Superior temporal gyrus (tissue), 1 donor: ENCODE measurements at regions not wholly inside any gene's neighbourhood (a gene's known extent, or its start where the extent isn't known, plus 50 kb on each side); places are given as distances from the start of the nearest gene placed in this dataset.

Source experiments
- DNase-seq: peaks from one replicate; pipeline ENCODE4 v3.0.0-alpha.2; 2016; ENCODE audit errors: extremely low spot score

DNA sequence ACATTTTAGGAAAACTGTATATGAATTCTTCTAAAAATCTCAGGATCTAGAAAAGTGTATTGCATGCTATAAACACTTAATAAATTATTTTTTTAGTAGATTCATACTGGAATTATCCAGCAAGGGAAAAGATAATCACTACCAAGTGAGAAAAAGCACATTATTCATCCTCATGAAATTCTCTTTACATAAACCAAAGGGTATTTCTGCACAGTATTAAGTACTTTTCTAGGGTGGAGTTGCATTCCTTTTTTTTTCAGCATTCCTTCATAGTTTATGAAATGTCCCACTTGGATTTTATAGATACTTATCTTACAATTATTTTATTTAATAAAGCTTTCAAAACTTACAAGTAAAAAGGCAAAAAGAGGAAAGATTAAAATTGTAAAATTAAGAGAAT lies 403.3 kb downstream of the HGF start:
- no peak for DNase-seq

DNA sequence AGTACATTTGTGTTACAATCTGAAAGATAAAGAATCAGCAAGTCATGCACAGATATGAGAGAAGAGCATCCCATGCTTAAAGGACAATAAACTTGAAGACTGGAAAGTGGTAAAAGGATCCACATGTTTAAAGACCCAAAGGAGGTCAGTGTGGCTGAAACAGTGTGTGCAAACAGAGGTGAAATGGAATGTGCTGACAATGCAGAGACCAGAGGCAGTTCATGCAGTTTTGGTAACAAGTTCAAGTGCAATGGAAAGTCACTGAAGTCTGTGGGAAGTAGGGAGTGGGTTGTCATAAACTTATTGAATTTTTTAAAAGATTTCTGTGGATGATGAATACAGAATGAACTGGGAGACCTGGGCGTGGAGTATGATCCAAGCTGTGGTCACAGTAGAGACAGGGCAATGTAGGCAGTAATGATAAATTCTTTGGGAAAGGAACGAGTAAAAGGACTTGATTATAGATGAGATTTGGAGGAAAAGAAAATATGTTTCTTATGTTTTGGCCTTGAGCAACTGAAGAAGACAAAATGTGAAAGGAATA lies 408.0 kb downstream of the HGF start:
- DNase-seq, result no peak

- no peak for DNase-seq
Observed at GRCh38 chr7:81355911-81356310, 413.9 kb downstream of the HGF start.

GRCh38 chr7:81349044-81349443 lies 420.8 kb downstream of the HGF start:
- DNase-seq, result no peak

DNA sequence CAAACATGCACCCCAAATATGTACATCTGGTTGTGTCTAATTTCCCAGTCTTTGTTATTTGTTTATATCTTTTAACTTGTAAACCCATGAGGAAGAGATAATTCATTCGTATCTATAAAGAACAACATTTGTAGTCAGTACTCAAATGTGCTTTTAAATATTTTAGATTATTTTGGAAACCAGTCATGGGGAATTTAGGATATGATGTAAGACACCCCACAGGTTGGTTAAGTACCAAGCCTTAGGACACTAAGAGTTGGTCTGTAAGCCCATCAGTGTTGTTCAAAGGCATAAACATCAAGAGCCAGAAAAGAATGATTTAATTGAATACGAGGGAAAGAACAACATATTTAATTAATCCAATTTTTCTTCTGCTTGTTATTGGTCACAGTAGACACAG lies 421.1 kb upstream of the SEMA3C start:
- no peak for DNase-seq

GRCh38 chr7:81333536-81333935 lies 414.7 kb upstream of the SEMA3C start:
- DNase-seq, result no peak

- DNase-seq, result no peak
Observed at GRCh38 chr7:81333004-81333403, 414.2 kb upstream of the SEMA3C start.

DNA sequence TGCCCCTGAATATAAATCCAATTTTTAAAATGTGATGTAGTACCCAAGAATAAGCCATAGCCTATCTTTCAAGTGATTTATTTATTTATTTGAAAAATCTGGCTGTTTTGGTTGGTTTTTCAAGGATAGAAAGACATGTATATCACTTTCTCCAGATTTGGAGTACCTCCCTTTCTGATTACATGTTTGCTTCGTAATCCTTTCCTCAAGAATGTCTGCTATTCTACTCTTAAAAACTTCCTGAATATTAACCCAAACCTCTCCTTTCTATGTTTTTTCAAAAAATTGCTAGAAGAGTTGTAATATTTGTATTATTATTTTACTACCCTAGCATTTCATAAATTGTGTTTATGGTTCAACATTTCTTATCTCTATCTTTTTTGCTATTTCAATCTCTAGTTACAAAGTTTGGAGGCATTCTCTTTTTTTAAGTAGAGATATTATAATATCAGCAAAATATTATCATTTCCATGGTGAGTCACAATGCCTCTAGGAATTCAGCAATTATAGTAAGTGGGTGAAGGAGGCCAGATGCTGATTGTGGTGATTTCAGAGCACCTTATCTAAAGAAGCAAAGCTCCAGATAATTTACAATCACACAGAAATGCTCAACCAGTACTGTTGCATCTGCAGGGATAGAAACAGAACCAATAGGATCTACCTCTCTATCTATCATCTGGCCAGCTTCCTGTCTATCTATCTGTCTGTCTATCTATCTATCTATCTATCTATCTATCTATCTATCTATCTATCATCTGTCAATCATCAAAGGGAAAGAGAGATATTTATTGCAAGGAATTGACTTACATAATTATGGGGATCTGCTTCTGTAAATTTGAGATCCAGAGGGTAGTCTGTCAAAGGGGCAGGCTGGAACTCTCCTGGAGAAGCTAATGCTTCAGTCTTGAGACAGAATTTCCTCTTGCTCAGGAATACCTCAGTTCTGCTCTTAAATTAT lies 412.5 kb upstream of the SEMA3C start:
- DNase-seq, result no peak

DNA sequence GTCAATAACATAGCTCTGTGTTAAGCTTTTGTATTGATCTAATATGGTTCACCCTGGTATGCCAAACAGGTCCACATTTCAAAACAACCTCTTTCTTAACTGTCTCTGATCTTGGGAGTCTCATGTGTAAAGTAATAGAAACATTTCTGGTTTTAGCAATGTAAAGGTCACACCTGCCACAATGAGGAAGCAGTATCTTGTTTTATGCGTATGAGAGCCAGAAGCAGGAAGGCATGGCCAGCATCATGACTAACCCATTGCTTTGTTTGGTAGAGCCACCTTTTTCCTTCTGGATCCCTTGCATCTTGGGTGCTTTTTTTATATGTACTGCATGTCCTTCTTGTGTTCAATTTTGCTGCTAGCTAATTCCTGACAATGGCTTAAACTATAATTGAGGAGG lies 411.3 kb upstream of the SEMA3C start:
- no peak for DNase-seq

- no peak for DNase-seq
Observed at GRCh38 chr7:81327468-81328266, 408.8 kb upstream of the SEMA3C start.

GRCh38 chr7:81321949-81322348 lies 403.1 kb upstream of the SEMA3C start:
- DNase-seq, result no peak

DNA sequence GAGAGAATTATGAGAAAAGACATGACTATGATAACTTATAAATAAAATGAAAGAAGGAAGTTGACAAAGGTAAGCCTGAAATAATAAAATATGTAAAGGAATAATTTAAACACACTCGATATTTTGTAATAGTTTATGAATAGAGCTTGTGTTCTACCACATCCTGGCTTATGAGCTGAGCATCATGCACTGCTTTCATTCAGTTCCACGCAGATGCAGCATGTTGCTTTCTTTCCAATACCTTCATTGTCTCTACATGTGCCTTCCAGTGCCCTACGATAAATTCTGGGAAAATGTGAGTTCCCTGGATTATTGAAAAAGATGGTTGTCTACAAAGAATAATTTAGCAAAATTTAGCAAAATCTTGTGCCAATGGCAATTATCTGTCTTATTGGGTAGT lies 398.9 kb upstream of the SEMA3C start:
- DNase-seq, result no peak

DNA sequence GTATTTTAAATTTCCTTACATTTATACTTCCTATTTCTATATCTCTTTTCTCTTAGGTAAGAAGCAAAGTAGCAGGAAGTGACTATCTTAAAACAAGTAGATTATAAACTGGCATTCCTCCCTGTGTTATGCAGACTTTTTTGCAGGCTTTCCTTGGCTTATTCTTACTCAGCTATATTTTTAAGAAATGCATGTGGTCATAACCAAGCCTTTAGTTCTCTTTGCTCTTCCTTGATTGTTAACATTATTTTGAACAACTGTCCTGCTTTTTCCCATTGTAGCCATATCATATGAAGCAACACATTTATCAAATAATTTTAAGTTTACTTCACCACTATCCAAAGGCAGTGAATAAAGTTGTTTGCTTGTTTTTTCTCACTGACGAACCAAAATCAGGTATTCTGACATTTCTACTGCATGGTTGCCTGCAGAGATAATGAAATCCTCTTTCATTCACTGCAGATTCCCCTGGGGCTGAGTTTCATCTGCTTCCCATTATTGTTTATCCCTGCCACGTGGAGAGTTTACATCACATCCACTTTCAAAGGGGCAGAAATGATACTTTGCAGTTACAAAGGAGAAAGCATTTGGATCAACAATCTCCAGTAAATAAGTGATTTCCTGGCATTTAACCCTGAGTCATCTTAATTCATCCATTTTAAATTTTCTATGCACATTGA lies 389.9 kb upstream of the SEMA3C start:
- DNase-seq, result no peak

DNA sequence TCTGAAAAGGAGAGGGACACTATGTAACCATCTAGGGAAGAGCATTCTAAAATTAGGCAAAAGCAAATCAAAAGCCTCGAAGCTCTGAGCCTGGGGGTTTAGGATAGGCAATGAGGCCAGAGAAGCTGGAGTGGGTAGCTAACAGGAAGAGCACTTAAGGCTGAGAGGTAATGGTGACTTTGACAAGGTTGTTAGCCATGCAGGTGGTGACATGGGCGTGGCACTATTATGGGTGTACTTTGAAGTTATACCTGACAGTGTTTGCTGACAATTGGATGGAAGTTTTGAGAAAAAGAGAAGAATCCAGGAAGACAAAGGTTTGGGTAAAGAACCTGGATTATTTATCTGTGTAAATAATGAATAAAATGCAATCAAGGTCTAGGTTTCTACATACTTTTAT lies 383.0 kb upstream of the SEMA3C start:
- no peak for DNase-seq

- no peak for DNase-seq
Observed at GRCh38 chr7:81300753-81301152, 381.9 kb upstream of the SEMA3C start.

- DNase-seq, result no peak
Observed at GRCh38 chr7:81299711-81300110, 380.9 kb upstream of the SEMA3C start.

GRCh38 chr7:81298951-81299666 lies 380.3 kb upstream of the SEMA3C start:
- DNase-seq, result no peak

DNA sequence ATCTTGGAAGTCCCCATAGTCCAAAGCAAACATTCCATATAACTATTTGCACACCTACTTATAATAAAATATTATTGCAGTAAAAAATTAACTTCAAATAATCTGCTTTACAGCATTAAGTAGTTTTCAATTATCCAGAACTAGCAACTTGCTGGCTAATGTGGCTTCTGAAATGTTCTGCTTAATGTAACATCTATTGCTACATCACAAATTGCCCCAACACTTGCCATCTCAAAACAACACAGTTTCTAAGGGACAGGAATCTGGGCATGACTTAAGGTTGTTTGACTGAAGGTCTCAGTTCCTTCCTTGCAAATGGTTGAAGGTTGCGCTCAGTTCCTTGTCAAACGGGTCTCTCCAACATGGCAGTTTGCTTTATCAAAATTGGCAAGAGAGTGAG lies 378.5 kb upstream of the SEMA3C start:
- no peak for DNase-seq

- no peak for DNase-seq
Observed at GRCh38 chr7:81296726-81297125, 377.9 kb upstream of the SEMA3C start.

- no peak for DNase-seq
Observed at GRCh38 chr7:81294897-81295515, 376.2 kb upstream of the SEMA3C start.

- DNase-seq, result no peak
Observed at GRCh38 chr7:81293806-81294205, 375.0 kb upstream of the SEMA3C start.
